SK-N-SH (cell line): ENCODE measurements at regions not wholly inside any gene's neighbourhood (a gene's known extent, or its start where the extent isn't known, plus 50 kb on each side); places are given as distances from the start of the nearest gene placed in this dataset.

ENCODE experiments used
- CTCF ChIP-seq: fragments of 200-600 bp; sonication (generic); IDR thresholded peaks from 2 replicates; pipeline ENCODE4 v1.6.1; 2017; ENCODE audit warnings: antibody characterized with exemption, mild to moderate bottlenecking, moderate library complexity
- RCOR1 ChIP-seq: fragments of 150-350 bp; IDR thresholded peaks from 2 replicates; pipeline ENCODE4 v1.6.1; 2017; ENCODE audit warnings: antibody characterized with exemption, low read length

GRCh38 chr15:47377465-47377864 is 339.8 kb upstream of the SEMA6D start:
- TF ChIP-seq RCOR1 (no peak), CTCF (no peak)
